AG04450 (cell line): ENCODE measurements at regions not wholly inside any gene's neighbourhood (a gene's known extent, or its start where the extent isn't known, plus 50 kb on each side); places are given as distances from the start of the nearest gene placed in this dataset.

Experiments
- CTCF ChIA-PET: fragments of 300-600, 350-600 bp; formaldehyde crosslinking; extraction: SDS; loops from one replicate; lab custom pipeline; 2022; ENCODE audit warnings: antibody characterized with exemption, inconsistent platforms; lab: Charles Lee
- POLR2A ChIA-PET: fragments of 350-600 bp; formaldehyde crosslinking; extraction: SDS; loops from one replicate; lab custom pipeline; 2021; ENCODE audit warnings: antibody characterized with exemption, inconsistent platforms; lab: Yijun Ruan, JAX
- DNase-seq: peaks from one replicate; pipeline ENCODE4 v3.0.0-alpha.2; 2011; ENCODE audit warnings: low read depth, low spot score
- H3K27ac ChIP-seq: one replicate; pipeline ENCODE4 v1.5.1; 2012; ENCODE audit warnings: low read depth, low read length, control low read depth
- H3K27me3 ChIP-seq: one replicate; pipeline ENCODE4 v1.6.0; 2012; ENCODE audit warnings: low read length; ENCODE audit not compliant: control insufficient read depth, insufficient read depth
- H3K4me3 ChIP-seq: 2 replicates; pipeline ENCODE4 v1.5.1; 2011; ENCODE audit warnings: mild to moderate bottlenecking, low read depth, low read length, control low read depth
- H3K9me3 ChIP-seq: 2 replicates; pipeline ENCODE4 v1.5.1; 2012; ENCODE audit warnings: low read length; ENCODE audit not compliant: control insufficient read depth, insufficient read depth
- CTCF ChIP-seq: IDR thresholded peaks from 2 replicates; pipeline ENCODE4 v1.5.1; 2011; ENCODE audit warnings: low read depth, low read length, control low read depth, inconsistent platforms

GRCh38 chr2:12120281-12121150 is 374.1 kb downstream of the LPIN1 start:
- DNase-seq, result no peak
- Histone ChIP-seq H3K9me3 (no peaks in the 10 kb centered on the region), H3K27me3 (peaks cover 5% of the 10 kb centered on the region), H3K27ac (no peak overlapping the region), H3K4me3 (no peak overlapping the region)
- CTCF ChIA-PET, result interaction anchor here (1.1 kb wide), 1 partner anchor 11 kb away, joined by 4 read pairs; no protein-coding TSS in a partner anchor
- no peak for TF ChIP-seq CTCF
- POLR2A ChIA-PET, result no interaction called here

GRCh38 chr2:12124790-12125189 is 378.4 kb downstream of the LPIN1 start:
- ChIA-PET POLR2A (no interaction called here), CTCF (no interaction called here)
- TF ChIP-seq CTCF, result no peak
- Histone ChIP-seq H3K27me3 (peaks cover 5% of the 10 kb centered on the region), H3K9me3 (no peaks in the 10 kb centered on the region), H3K27ac (no peak overlapping the region), H3K4me3 (no peak overlapping the region)
- no peak for DNase-seq

- TF ChIP-seq CTCF, result no peak
- peaks cover 5% of the 10 kb centered on the region for H3K27me3 ChIP-seq
- POLR2A ChIA-PET, result no interaction called here
- no peak for DNase-seq
- H3K4me3 ChIP-seq, result no peak overlapping the region
- CTCF ChIA-PET, result interaction anchor here (1.0 kb wide), 1 partner anchor 590 kb away, joined by 6 read pairs; no protein-coding TSS in a partner anchor
- no peak overlapping the region for H3K27ac ChIP-seq
- no peaks in the 10 kb centered on the region for H3K9me3 ChIP-seq
These were observed 379.9 kb downstream of the LPIN1 start for GRCh38 chr2:12126318-12126717.

- POLR2A ChIA-PET, result no interaction called here
- TF ChIP-seq CTCF, result no peak
- no peak overlapping the region for H3K4me3 ChIP-seq
- peaks cover 5% of the 10 kb centered on the region for H3K27me3 ChIP-seq
- CTCF ChIA-PET, result no interaction called here
- no peak for DNase-seq
- H3K27ac ChIP-seq, result no peak overlapping the region
- no peaks in the 10 kb centered on the region for H3K9me3 ChIP-seq
These were observed 381.2 kb downstream of the LPIN1 start for GRCh38 chr2:12127638-12128037.

- Histone ChIP-seq H3K4me3 (no peak overlapping the region), H3K27me3 (no peaks in the 10 kb centered on the region), H3K9me3 (no peaks in the 10 kb centered on the region; the same call in 1 of the 2 replicates), H3K27ac (no peak overlapping the region)
- ChIA-PET CTCF (no interaction called here), POLR2A (interaction anchor here (0.6 kb wide), 1 partner anchor 47 kb away, joined by 4 read pairs; no protein-coding TSS in a partner anchor)
- no peak for TF ChIP-seq CTCF
- DNase-seq, result no peak
These were observed 385.5 kb downstream of the LPIN1 start for GRCh38 chr2:12131975-12132374.
